ENCODE measurements at regions not wholly inside any gene's neighbourhood (a gene's known extent, or its start where the extent isn't known, plus 50 kb on each side); places are given as distances from the start of the nearest gene placed in this dataset.

- no peak for DNase-seq (ENCODE audit: low read depth)
- TF ChIP-seq CTCF (IDR thresholded peaks at IDR 0.05; ENCODE audit: low read depth, low read length, missing control alignments): no peak
- H3K4me3 ChIP-seq (ENCODE audit: low read depth, low read length): no peak overlapping the region
Measured at GRCh38 chr7:3244241-3244814, 56.7 kb upstream of the SDK1 start.

- H3K4me3 ChIP-seq (ENCODE audit: low read depth, low read length): no peak overlapping the region
- DNase-seq (ENCODE audit: low read depth): no peak
- no peak for TF ChIP-seq CTCF (IDR thresholded peaks at IDR 0.05; ENCODE audit: low read depth, low read length, missing control alignments)
Measured at GRCh38 chr7:3245077-3245476, 56.0 kb upstream of the SDK1 start.

GRCh38 chr7:3245721-3246120 is 55.3 kb upstream of the SDK1 start:
- H3K4me3 ChIP-seq (ENCODE audit: low read depth, low read length): no peak overlapping the region
- no peak for TF ChIP-seq CTCF (IDR thresholded peaks at IDR 0.05; ENCODE audit: low read depth, low read length, missing control alignments)
- no peak for DNase-seq (ENCODE audit: low read depth)

GRCh38 chr7:3246127-3246526 is 54.9 kb upstream of the SDK1 start:
- H3K4me3 ChIP-seq (ENCODE audit: low read depth, low read length): no peak overlapping the region
- no peak for DNase-seq (ENCODE audit: low read depth)
- TF ChIP-seq CTCF (IDR thresholded peaks at IDR 0.05; ENCODE audit: low read depth, low read length, missing control alignments): no peak

GRCh38 chr7:3246651-3247050 is 54.4 kb upstream of the SDK1 start:
- DNase-seq (ENCODE audit: low read depth): no peak
- H3K4me3 ChIP-seq (ENCODE audit: low read depth, low read length): no peak overlapping the region
- TF ChIP-seq CTCF (IDR thresholded peaks at IDR 0.05; ENCODE audit: low read depth, low read length, missing control alignments): no peak

- H3K4me3 ChIP-seq (ENCODE audit: low read depth, low read length): no peak overlapping the region
- no peak for DNase-seq (ENCODE audit: low read depth)
- TF ChIP-seq CTCF (IDR thresholded peaks at IDR 0.05; ENCODE audit: low read depth, low read length, missing control alignments): no peak
Measured at GRCh38 chr7:3250725-3251124, 50.3 kb upstream of the SDK1 start.
